RWPE2 (cell line): ENCODE measurements at regions not wholly inside any gene's neighbourhood (a gene's known extent, or its start where the extent isn't known, plus 50 kb on each side); places are given as distances from the start of the nearest gene placed in this dataset.

Experiments used
- ATAC-seq: fragments of 200-7000 bp; cut with Tn5 transposase; 3 replicates; pipeline ENCODE4 v1.9.1; 2021; ENCODE audit warnings: low read depth
- DNase-seq: peaks from one replicate; pipeline ENCODE4 v3.0.0-alpha.2; 2020; ENCODE audit warnings: low spot score
- H3K27ac ChIP-seq: fragments of 450-650 bp; 2 replicates; pipeline ENCODE4 v1.5.1; 2017; ENCODE audit warnings: mild to moderate bottlenecking; ENCODE audit not compliant: poor library complexity, severe bottlenecking
- H3K27me3 ChIP-seq: fragments of 250-450 bp; sonication (Bioruptor Pico); 2 replicates; pipeline ENCODE4 v1.5.1; 2021; ENCODE audit warnings: mild to moderate bottlenecking, moderate library complexity; ENCODE audit not compliant: insufficient read depth, poor library complexity, severe bottlenecking
- H3K36me3 ChIP-seq: fragments of 250-450 bp; sonication (Bioruptor Pico); 2 replicates; pipeline ENCODE4 v1.5.1; 2020; ENCODE audit warnings: low read depth, mild to moderate bottlenecking, moderate library complexity
- H3K4me1 ChIP-seq: fragments of 250-450 bp; sonication (Bioruptor Pico); 2 replicates; pipeline ENCODE4 v1.5.1; 2021; ENCODE audit warnings: mild to moderate bottlenecking, moderate library complexity; ENCODE audit not compliant: insufficient read depth, poor library complexity, severe bottlenecking
- H3K4me3 ChIP-seq: fragments of 250-450 bp; sonication (Bioruptor Pico); 2 replicates; pipeline ENCODE4 v1.5.1; 2021; ENCODE audit warnings: mild to moderate bottlenecking, moderate library complexity; ENCODE audit not compliant: severe bottlenecking
- H3K9me3 ChIP-seq: fragments of 250-450 bp; sonication (Bioruptor Pico); 2 replicates; pipeline ENCODE4 v1.5.1; 2021; ENCODE audit warnings: mild to moderate bottlenecking, moderate library complexity; ENCODE audit not compliant: severe bottlenecking
- CTCF ChIP-seq: fragments of 450-650 bp; IDR thresholded peaks from one replicate; pipeline ENCODE4 v1.5.1; 2017; ENCODE audit warnings: mild to moderate bottlenecking, moderate library complexity; ENCODE audit not compliant: poor library complexity, severe bottlenecking

GRCh38 chr14:101474563-101475455 lies 86.5 kb upstream of the DIO3 start:
- Histone ChIP-seq H3K4me1 (peaks cover 33% of the 10 kb centered on the region), H3K4me3 (no peak overlapping the region), H3K9me3 (no peaks in the 10 kb centered on the region), H3K36me3 (no peaks in the 10 kb centered on the region), H3K27me3 (no peaks in the 10 kb centered on the region), H3K27ac (peak overlapping the region; percentile 95)
- no peak for ATAC-seq
- no peak for TF ChIP-seq CTCF
- DNase-seq: peak; percentile 57

DNA sequence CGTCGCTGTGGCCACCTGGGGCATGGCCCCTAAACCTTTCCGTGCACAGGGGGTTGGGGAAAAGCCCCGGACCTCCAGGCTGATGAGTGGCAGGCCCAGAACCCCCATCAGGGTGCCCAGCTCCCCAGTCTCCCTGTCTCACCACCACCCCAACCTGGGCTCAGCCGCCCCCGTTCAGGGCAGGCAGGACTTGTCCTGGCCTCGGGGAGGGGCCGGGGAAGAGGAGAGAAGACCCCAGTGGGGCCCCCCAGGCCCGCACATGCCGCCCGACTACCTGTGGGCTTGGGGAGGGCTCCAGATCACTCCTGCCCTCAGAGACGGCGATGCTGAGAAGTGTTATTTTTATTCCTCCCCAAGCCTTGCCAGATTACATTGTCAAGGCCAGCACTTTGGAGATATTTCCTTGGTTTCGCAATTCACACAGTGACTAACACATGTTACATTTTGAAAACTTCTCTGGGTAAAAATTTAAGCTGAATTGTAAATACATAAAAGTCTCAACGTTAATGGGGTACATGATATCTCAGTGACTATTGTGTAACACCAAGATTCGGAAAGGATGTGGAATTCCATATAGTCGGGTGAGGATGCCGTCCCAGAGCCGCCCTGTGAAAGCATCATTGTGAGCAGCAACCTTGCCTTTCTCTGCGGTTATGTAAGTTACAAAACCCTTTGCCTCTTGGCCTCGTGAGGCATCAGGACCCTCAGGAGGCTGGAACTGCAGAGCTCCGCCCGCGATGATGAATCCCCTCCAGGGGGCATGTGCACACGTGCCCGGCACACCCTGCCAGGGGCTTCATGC lies 85.6 kb upstream of the DIO3 start:
- peak overlapping the region; percentile 95 for H3K27ac ChIP-seq
- no peaks in the 10 kb centered on the region for H3K36me3 ChIP-seq
- no peak for TF ChIP-seq CTCF
- no peaks in the 10 kb centered on the region for H3K9me3 ChIP-seq
- DNase-seq (peak; percentile 83), ATAC-seq (peak; percentile 47)
- peak overlapping the region; percentile 23 for H3K4me3 ChIP-seq
- H3K27me3 ChIP-seq: no peaks in the 10 kb centered on the region
- peaks cover 42% of the 10 kb centered on the region for H3K4me1 ChIP-seq

GRCh38 chr14:101476258-101476915 lies 84.9 kb upstream of the DIO3 start:
- H3K36me3 ChIP-seq: no peaks in the 10 kb centered on the region
- DNase-seq (peak; percentile 54), ATAC-seq (peak; percentile 3)
- peak overlapping the region; percentile 95 for H3K27ac ChIP-seq
- H3K9me3 ChIP-seq: no peaks in the 10 kb centered on the region
- no peaks in the 10 kb centered on the region for H3K27me3 ChIP-seq
- H3K4me3 ChIP-seq: peak overlapping the region; percentile 23
- TF ChIP-seq CTCF: no peak
- H3K4me1 ChIP-seq: peaks cover 47% of the 10 kb centered on the region

DNA sequence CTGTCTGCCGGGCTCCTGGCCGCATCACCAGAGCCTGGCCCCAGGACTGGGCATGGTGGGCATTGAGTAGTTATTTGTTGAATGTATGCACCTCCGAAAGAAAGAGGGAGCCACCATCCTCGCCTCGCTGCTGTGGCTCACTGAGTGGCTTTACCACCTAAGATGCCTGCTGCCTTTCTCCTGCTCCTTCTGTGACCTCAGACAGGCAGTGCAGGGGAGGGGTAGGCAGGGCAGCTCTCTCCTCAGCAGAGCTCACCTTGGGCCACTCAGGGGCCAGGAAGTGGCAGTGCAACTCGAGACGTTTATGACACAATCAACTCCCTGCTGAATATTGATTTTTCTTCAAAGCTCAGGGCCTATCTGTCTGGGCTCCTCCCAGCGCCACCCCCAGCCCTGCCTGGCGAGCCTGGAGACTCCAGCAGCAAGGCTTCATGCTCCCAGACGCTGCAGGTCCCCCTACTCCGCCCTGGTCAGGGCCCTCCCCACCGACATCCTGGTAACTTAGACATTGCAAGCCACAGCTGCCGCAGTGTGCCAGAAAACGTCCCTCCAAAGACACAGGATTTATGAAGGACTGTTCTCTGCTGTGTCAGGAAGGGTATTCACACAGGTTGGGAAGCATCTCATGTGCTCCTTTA lies 84.3 kb upstream of the DIO3 start:
- no peaks in the 10 kb centered on the region for H3K27me3 ChIP-seq
- H3K9me3 ChIP-seq: no peaks in the 10 kb centered on the region
- DNase-seq (peak; percentile 93), ATAC-seq (peak; percentile 71)
- no peak for TF ChIP-seq CTCF
- H3K36me3 ChIP-seq: no peaks in the 10 kb centered on the region
- peak overlapping the region; percentile 23 for H3K4me3 ChIP-seq
- H3K4me1 ChIP-seq: peaks cover 50% of the 10 kb centered on the region
- peak overlapping the region; percentile 95 for H3K27ac ChIP-seq
